ENCODE measurements at regions not wholly inside any gene's neighbourhood (a gene's known extent, or its start where the extent isn't known, plus 50 kb on each side); places are given as distances from the start of the nearest gene placed in this dataset.

DNA sequence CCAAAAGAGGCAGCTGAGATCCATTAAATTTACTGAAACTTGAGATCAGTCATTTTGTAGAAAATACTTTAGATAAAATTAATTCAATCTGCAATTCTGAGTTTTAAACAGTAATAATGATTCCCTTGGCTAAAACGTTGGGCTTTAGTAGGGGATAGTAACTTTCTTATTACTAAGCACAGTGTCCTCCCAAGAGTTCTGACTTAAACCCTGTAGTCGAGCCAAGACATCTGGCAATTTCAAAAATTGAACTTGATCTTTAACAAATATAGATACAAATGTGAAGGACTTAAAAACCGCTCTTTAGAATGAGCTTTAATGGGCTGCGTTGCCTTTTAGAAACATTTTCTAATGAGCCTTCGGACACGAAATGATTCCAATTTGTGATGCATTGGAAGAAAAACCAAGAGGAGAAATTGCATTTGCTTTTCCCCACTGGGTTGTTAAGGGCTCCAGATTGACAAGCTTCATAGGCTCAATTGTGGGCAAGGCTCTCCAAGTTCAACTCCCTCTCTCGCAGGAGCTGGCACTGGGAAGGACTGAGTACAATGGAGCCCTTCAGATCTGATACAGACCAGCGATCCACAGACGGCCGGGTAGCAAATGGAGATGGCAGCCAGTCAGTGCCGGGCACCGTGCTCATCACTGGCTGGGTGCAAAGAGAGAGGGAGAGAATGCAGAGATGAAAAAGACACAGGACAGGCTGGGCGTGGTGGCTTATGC is 921.3 kb upstream of the AUTS2 start:
- TF ChIP-seq, protein P1, sequence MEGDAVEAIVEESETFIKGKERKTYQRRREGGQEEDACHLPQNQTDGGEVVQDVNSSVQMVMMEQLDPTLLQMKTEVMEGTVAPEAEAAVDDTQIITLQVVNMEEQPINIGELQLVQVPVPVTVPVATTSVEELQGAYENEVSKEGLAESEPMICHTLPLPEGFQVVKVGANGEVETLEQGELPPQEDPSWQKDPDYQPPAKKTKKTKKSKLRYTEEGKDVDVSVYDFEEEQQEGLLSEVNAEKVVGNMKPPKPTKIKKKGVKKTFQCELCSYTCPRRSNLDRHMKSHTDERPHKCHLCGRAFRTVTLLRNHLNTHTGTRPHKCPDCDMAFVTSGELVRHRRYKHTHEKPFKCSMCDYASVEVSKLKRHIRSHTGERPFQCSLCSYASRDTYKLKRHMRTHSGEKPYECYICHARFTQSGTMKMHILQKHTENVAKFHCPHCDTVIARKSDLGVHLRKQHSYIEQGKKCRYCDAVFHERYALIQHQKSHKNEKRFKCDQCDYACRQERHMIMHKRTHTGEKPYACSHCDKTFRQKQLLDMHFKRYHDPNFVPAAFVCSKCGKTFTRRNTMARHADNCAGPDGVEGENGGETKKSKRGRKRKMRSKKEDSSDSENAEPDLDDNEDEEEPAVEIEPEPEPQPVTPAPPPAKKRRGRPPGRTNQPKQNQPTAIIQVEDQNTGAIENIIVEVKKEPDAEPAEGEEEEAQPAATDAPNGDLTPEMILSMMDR (IDR thresholded peaks at IDR 0.05; ENCODE audit: insufficient read depth, low read depth, low read length), result no peak
- no peak for TF ChIP-seq EZH2 (IDR thresholded peaks at IDR 0.05; ENCODE audit: insufficient read depth, low read length)

Measured in astrocyte (in vitro differentiated cells and primary cell).